Naive B cell (primary cell): ENCODE measurements at regions not wholly inside any gene's neighbourhood (a gene's known extent, or its start where the extent isn't known, plus 50 kb on each side); places are given as distances from the start of the nearest gene placed in this dataset.

Source experiments
- ATAC-seq, 2 donors: fragments of 150-1000 bp; cut with Tn5 transposase; 2 replicates each; pipeline ENCODE4 v1.10.0; 2021; ENCODE audit warnings: low read depth in 2 of 2, mild to moderate bottlenecking in 2 of 2, moderate library complexity in 2 of 2
- DNase-seq: peaks from one replicate; pipeline ENCODE4 v3.0.0; 2022
- H3K27ac Mint-ChIP-seq, 6 donors: one replicate each; pipeline ENCODE4 v1.8.0; 2020 to 2022; ENCODE audit warnings: mild to moderate bottlenecking in 6 of 6, mixed read lengths in 6 of 6, moderate library complexity in 5 of 6, inconsistent platforms in 2 of 6
- H3K27me3 Mint-ChIP-seq, 3 donors: one replicate each; pipeline ENCODE4 v1.8.0; 2021 to 2022; ENCODE audit warnings: mixed read lengths in 3 of 3, mild to moderate bottlenecking in 1 of 3
- H3K36me3 Mint-ChIP-seq, 2 donors: one replicate each; pipeline ENCODE4 v1.8.0; 2020 to 2022; ENCODE audit warnings: mixed read lengths in 2 of 2, inconsistent platforms in 1 of 2, mild to moderate bottlenecking in 1 of 2
- H3K4me1 Mint-ChIP-seq, 3 donors: one replicate each; pipeline ENCODE4 v1.8.0; 2020 to 2022; ENCODE audit warnings: mixed read lengths in 3 of 3, inconsistent platforms in 1 of 3, mild to moderate bottlenecking in 1 of 3, moderate library complexity in 1 of 3
- H3K4me3 Mint-ChIP-seq, 8 donors: one replicate each; pipeline ENCODE4 v1.8.0; 2020 to 2022; ENCODE audit warnings: mild to moderate bottlenecking in 8 of 8, mixed read lengths in 8 of 8, moderate library complexity in 8 of 8, inconsistent platforms in 2 of 8
- H3K9me3 Mint-ChIP-seq, 7 donors: one replicate each; pipeline ENCODE4 v1.8.0; 2020 to 2022; ENCODE audit warnings: mixed read lengths in 7 of 7, mild to moderate bottlenecking in 5 of 7, inconsistent platforms in 2 of 7, moderate library complexity in 1 of 7

DNA sequence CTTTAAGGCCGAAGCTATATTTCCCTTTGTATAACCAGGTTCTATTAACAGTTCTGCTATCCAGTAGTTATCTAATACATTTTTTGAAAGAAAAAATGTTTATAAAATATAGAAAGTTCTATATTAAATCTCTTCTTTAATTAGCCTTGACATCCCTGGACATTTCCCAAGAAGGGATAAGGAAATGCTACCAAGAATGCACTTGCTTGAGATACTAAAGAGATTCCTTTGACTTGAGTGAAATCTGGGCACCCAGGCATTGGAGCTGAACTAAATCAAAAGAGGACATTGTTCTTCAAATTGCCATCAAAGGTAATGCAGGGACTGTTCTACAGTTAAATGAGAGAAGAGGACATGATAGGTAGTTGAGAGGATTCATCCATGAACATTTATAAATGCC lies 535.9 kb upstream of the FAT3 start:
- no peak overlapping the region for H3K4me3 Mint-ChIP-seq
- H3K36me3 Mint-ChIP-seq: no peaks in the 10 kb centered on the region
- no peaks in the 10 kb centered on the region for H3K4me1 Mint-ChIP-seq
- peaks cover 0 to 8% (median 2%) of the 10 kb centered on the region in 7 donors for H3K9me3 Mint-ChIP-seq
- DNase-seq (no peak), ATAC-seq (no peak)
- H3K27me3 Mint-ChIP-seq: no peaks in the 10 kb centered on the region
- H3K27ac Mint-ChIP-seq: no peak overlapping the region

DNA sequence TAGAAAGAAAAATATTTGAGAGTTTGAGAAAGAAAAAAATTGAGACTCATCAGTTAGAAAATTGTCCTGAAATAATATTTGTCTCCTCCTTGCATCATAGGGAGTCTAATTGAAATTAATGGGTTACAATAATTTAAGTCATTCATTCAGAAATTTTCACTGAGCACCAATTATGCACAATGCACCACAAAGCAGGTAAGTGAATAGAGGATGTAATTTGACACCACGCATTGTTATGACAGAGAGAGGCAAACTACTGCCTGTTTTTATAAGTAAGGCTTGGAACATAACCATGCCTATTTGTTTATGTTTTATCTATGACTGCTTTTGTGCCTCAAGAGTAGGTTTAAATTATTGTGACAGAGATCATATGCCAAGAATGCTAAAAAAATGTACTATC lies 537.9 kb upstream of the FAT3 start:
- no peak for DNase-seq
- Mint-ChIP-seq H3K27ac (no peak overlapping the region), H3K27me3 (no peaks in the 10 kb centered on the region), H3K9me3 (peaks cover 0 to 7% (median 1%) of the 10 kb centered on the region in 7 donors), H3K36me3 (no peaks in the 10 kb centered on the region), H3K4me3 (no peak overlapping the region), H3K4me1 (no peaks in the 10 kb centered on the region)
- ATAC-seq: no peak

DNA sequence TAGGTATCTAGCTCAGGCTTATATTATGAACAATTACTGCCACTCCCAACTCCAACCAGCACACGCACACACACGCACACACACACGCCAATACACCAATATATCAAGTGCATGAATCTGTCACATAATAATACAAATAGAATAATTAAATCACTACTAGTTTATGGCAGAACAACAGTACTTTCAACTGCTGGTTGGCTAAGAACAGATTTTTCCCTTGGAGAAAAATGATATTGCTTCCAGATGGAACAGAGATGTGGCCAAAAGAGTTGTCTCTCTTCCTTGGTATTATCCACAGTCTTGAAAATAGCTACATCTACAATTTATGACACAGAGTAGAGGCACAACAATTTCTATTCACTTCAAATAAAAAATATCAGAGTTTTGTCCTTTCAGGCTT lies 538.3 kb upstream of the FAT3 start:
- DNase-seq (no peak), ATAC-seq (no peak)
- Mint-ChIP-seq H3K9me3 (peaks cover 0 to 7% (median 1%) of the 10 kb centered on the region in 7 donors), H3K27me3 (no peaks in the 10 kb centered on the region), H3K36me3 (no peaks in the 10 kb centered on the region), H3K4me1 (no peaks in the 10 kb centered on the region), H3K27ac (no peak overlapping the region), H3K4me3 (no peak overlapping the region)

GRCh38 chr11:91673705-91674104 lies 550.9 kb upstream of the FAT3 start:
- H3K4me3 Mint-ChIP-seq: no peak overlapping the region
- H3K4me1 Mint-ChIP-seq: no peaks in the 10 kb centered on the region
- H3K27ac Mint-ChIP-seq: no peak overlapping the region
- ATAC-seq (no peak), DNase-seq (no peak)
- H3K9me3 Mint-ChIP-seq: peaks cover 4 to 31% (median 7%) of the 10 kb centered on the region in 7 donors
- no peaks in the 10 kb centered on the region for H3K27me3 Mint-ChIP-seq
- no peaks in the 10 kb centered on the region for H3K36me3 Mint-ChIP-seq

DNA sequence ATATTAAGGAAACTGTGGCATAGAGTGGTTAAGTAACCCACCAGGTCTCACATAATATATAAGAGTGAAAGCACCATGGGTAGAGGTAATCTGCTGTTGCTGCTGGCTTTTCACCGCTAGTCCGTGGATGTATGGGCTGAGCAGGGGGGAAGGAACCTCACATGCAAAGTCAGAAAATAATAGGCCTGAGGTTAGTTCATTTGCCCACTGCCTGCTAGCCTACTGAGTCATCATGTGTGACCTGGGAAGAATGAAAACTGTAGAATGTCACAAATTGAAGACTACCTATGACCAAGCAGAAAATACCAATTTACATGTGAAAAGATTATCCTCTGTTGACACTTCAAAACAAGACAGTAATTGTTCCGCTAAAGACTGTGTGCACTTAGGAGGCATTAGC lies 560.1 kb upstream of the FAT3 start:
- DNase-seq (no peak), ATAC-seq (no peak)
- Mint-ChIP-seq H3K4me1 (no peaks in the 10 kb centered on the region), H3K36me3 (no peaks in the 10 kb centered on the region), H3K27ac (no peak overlapping the region), H3K27me3 (no peaks in the 10 kb centered on the region), H3K4me3 (no peak overlapping the region), H3K9me3 (peaks cover 0 to 9% (median 3%) of the 10 kb centered on the region in 7 donors)

- Mint-ChIP-seq H3K36me3 (no peaks in the 10 kb centered on the region), H3K9me3 (peaks cover 0 to 16% (median 2%) of the 10 kb centered on the region in 7 donors), H3K4me1 (no peaks in the 10 kb centered on the region), H3K27me3 (no peaks in the 10 kb centered on the region), H3K4me3 (peak overlapping the region in 1 of 8 donors; percentile 86), H3K27ac (no peak overlapping the region)
- ATAC-seq (no peak), DNase-seq (no peak)
Measured at GRCh38 chr11:91660036-91660435, 564.6 kb upstream of the FAT3 start.

- no peaks in the 10 kb centered on the region for H3K36me3 Mint-ChIP-seq
- H3K4me1 Mint-ChIP-seq: no peaks in the 10 kb centered on the region
- DNase-seq: no peak
- peaks cover 0 to 13% (median 3%) of the 10 kb centered on the region in 7 donors for H3K9me3 Mint-ChIP-seq
- no peak overlapping the region for H3K4me3 Mint-ChIP-seq
- H3K27me3 Mint-ChIP-seq: no peaks in the 10 kb centered on the region
- H3K27ac Mint-ChIP-seq: no peak overlapping the region
- no peak for ATAC-seq
Measured at GRCh38 chr11:91654686-91655085, 569.9 kb upstream of the FAT3 start.

GRCh38 chr11:91653079-91653754 lies 571.4 kb upstream of the FAT3 start:
- Mint-ChIP-seq H3K27ac (no peak overlapping the region), H3K36me3 (no peaks in the 10 kb centered on the region), H3K27me3 (no peaks in the 10 kb centered on the region), H3K4me3 (no peak overlapping the region), H3K9me3 (peaks cover 0 to 13% (median 3%) of the 10 kb centered on the region in 7 donors), H3K4me1 (no peaks in the 10 kb centered on the region)
- DNase-seq (no peak), ATAC-seq (no peak)

DNA sequence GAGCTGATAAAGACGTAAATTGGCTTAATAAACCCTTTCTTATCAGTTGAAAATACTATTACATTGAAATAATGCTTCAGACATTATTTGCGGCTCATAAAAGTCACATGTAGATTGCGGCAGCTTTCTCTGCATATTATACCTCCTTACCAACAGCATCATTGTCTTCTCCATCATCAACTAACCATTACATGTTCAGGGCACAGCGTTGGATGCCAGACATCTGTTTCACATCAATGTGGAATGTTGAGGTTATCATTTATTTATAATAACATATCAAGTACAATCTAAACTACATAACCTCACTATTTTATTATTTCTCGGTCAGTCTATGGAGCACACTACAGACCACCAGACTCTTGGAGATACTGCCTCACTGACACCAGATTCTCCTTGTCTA lies 573.8 kb upstream of the FAT3 start:
- ATAC-seq (no peak), DNase-seq (no peak)
- no peaks in the 10 kb centered on the region for H3K4me1 Mint-ChIP-seq
- H3K27me3 Mint-ChIP-seq: no peaks in the 10 kb centered on the region
- no peaks in the 10 kb centered on the region for H3K36me3 Mint-ChIP-seq
- no peak overlapping the region for H3K27ac Mint-ChIP-seq
- H3K9me3 Mint-ChIP-seq: peaks cover 0 to 7% (median 2%) of the 10 kb centered on the region in 7 donors
- H3K4me3 Mint-ChIP-seq: no peak overlapping the region

GRCh38 chr11:91641153-91641552 lies 583.5 kb upstream of the FAT3 start:
- Mint-ChIP-seq H3K36me3 (no peaks in the 10 kb centered on the region), H3K27ac (no peak overlapping the region), H3K4me1 (no peaks in the 10 kb centered on the region), H3K9me3 (peaks cover 0 to 8% (median 6%) of the 10 kb centered on the region in 7 donors), H3K27me3 (no peaks in the 10 kb centered on the region), H3K4me3 (no peak overlapping the region)
- no peak for DNase-seq
- ATAC-seq: no peak

GRCh38 chr11:91639359-91639758 lies 585.3 kb upstream of the FAT3 start:
- no peaks in the 10 kb centered on the region for H3K27me3 Mint-ChIP-seq
- H3K9me3 Mint-ChIP-seq: peaks cover 0 to 7% (median 3%) of the 10 kb centered on the region in 7 donors
- no peaks in the 10 kb centered on the region for H3K36me3 Mint-ChIP-seq
- H3K27ac Mint-ChIP-seq: no peak overlapping the region
- no peak overlapping the region for H3K4me3 Mint-ChIP-seq
- DNase-seq: no peak
- H3K4me1 Mint-ChIP-seq: no peaks in the 10 kb centered on the region
- ATAC-seq: no peak

- ATAC-seq (no peak), DNase-seq (no peak)
- Mint-ChIP-seq H3K4me3 (no peak overlapping the region), H3K36me3 (no peaks in the 10 kb centered on the region), H3K27ac (no peak overlapping the region), H3K4me1 (no peaks in the 10 kb centered on the region), H3K9me3 (peaks cover 0 to 8% (median 2%) of the 10 kb centered on the region in 7 donors), H3K27me3 (no peaks in the 10 kb centered on the region)
Measured at GRCh38 chr11:91630916-91631673, 593.5 kb upstream of the FAT3 start.

DNA sequence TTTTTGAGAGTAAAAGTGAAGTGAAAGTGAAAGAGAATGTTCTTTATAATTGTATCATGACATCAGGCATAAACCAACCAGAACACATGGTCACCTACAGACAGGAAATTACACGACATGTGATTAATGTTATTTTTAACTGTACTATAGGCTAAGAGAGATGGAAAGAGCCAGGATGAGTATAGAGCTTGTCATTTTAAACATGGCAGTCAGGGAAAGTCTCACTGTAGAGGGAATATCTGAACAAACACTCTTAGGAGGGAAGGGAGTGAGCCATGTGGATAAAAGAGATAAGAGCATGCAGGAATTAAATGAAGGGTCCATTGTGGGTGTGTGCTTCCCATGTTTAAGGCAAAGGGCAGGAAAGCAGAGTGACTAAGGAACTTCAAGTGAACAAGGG lies 599.1 kb upstream of the FAT3 start:
- H3K27ac Mint-ChIP-seq: no peak overlapping the region
- H3K27me3 Mint-ChIP-seq: no peaks in the 10 kb centered on the region
- ATAC-seq (no peak), DNase-seq (no peak)
- no peak overlapping the region for H3K4me3 Mint-ChIP-seq
- peaks cover 0 to 7% (median 3%) of the 10 kb centered on the region in 7 donors for H3K9me3 Mint-ChIP-seq
- H3K4me1 Mint-ChIP-seq: no peaks in the 10 kb centered on the region
- H3K36me3 Mint-ChIP-seq: no peaks in the 10 kb centered on the region

GRCh38 chr11:91624021-91624420 lies 600.6 kb upstream of the FAT3 start:
- ATAC-seq (no peak), DNase-seq (no peak)
- H3K4me1 Mint-ChIP-seq: no peaks in the 10 kb centered on the region
- H3K4me3 Mint-ChIP-seq: no peak overlapping the region
- no peaks in the 10 kb centered on the region for H3K27me3 Mint-ChIP-seq
- H3K36me3 Mint-ChIP-seq: no peaks in the 10 kb centered on the region
- H3K27ac Mint-ChIP-seq: no peak overlapping the region
- H3K9me3 Mint-ChIP-seq: peaks cover 0 to 7% (median 3%) of the 10 kb centered on the region in 7 donors
